Mesothelial cell of epicardium (in vitro differentiated cells): ENCODE measurements at regions not wholly inside any gene's neighbourhood (a gene's known extent, or its start where the extent isn't known, plus 50 kb on each side); places are given as distances from the start of the nearest gene placed in this dataset.

Experiments used
- DNase-seq, 2 experiments: peaks; one replicate each; pipeline ENCODE4 v3.0.0; 2021; ENCODE audit warnings: low spot score in 2 of 2; ENCODE audit not compliant: unreplicated experiment in 2 of 2
- H3K27ac Mint-ChIP-seq: 2 replicates; pipeline ENCODE4 v1.8.0; 2021; ENCODE audit warnings: mixed read lengths
- H3K27me3 Mint-ChIP-seq: 2 replicates; pipeline ENCODE4 v1.8.0; 2021; ENCODE audit warnings: low read depth, mixed read lengths
- H3K36me3 Mint-ChIP-seq: 2 replicates; pipeline ENCODE4 v1.8.0; 2021; ENCODE audit warnings: mixed read lengths
- H3K4me1 Mint-ChIP-seq: 2 replicates; pipeline ENCODE4 v1.8.0; 2021; ENCODE audit warnings: mixed read lengths
- H3K4me3 Mint-ChIP-seq: 2 replicates; pipeline ENCODE4 v1.8.0; 2021; ENCODE audit warnings: mild to moderate bottlenecking, moderate library complexity, mixed read lengths
- H3K9me3 Mint-ChIP-seq: 2 replicates; pipeline ENCODE4 v1.8.0; 2021; ENCODE audit warnings: mixed read lengths
- CTCF ChIP-seq: fragments of 200-600 bp; sonication (generic); IDR thresholded peaks from one replicate; pipeline ENCODE4 v1.5.0; 2021; ENCODE audit warnings: antibody characterized with exemption; ENCODE audit not compliant: unreplicated experiment

GRCh38 chr14:96722736-96723135 lies 74.4 kb upstream of the VRK1 start:
- no peak overlapping the region for H3K27ac Mint-ChIP-seq
- H3K9me3 Mint-ChIP-seq, result peaks cover 13% of the 10 kb centered on the region
- no peak for DNase-seq
- peaks cover 10% of the 10 kb centered on the region for H3K27me3 Mint-ChIP-seq
- no peaks in the 10 kb centered on the region for H3K36me3 Mint-ChIP-seq
- no peak for TF ChIP-seq CTCF
- no peaks in the 10 kb centered on the region for H3K4me1 Mint-ChIP-seq
- H3K4me3 Mint-ChIP-seq, result no peak overlapping the region

GRCh38 chr14:96723946-96724345 lies 73.2 kb upstream of the VRK1 start:
- no peaks in the 10 kb centered on the region for H3K36me3 Mint-ChIP-seq
- peaks cover 13% of the 10 kb centered on the region for H3K9me3 Mint-ChIP-seq

GRCh38 chr14:96725232-96725631 lies 72.0 kb upstream of the VRK1 start:
- DNase-seq, result no peak
- H3K27ac Mint-ChIP-seq, result no peak overlapping the region
- TF ChIP-seq CTCF, result no peak
- no peaks in the 10 kb centered on the region for H3K4me1 Mint-ChIP-seq
- H3K9me3 Mint-ChIP-seq, result peaks cover 13% of the 10 kb centered on the region
- no peaks in the 10 kb centered on the region for H3K36me3 Mint-ChIP-seq
- peaks cover 15% of the 10 kb centered on the region for H3K27me3 Mint-ChIP-seq
- H3K4me3 Mint-ChIP-seq, result no peak overlapping the region

More at GRCh38 chr14:96723946-96724345, 73.2 kb upstream of the VRK1 start:
- H3K27me3 Mint-ChIP-seq, result peaks cover 14% of the 10 kb centered on the region
- H3K4me1 Mint-ChIP-seq, result no peaks in the 10 kb centered on the region
- DNase-seq, result no peak
- no peak for TF ChIP-seq CTCF
- no peak overlapping the region for H3K4me3 Mint-ChIP-seq
- no peak overlapping the region for H3K27ac Mint-ChIP-seq

- peaks cover 14% of the 10 kb centered on the region for H3K27me3 Mint-ChIP-seq
- peaks cover 13% of the 10 kb centered on the region for H3K9me3 Mint-ChIP-seq
Observed at GRCh38 chr14:96727073-96727472, 70.1 kb upstream of the VRK1 start.

GRCh38 chr14:96727491-96727890 lies 69.7 kb upstream of the VRK1 start:
- Mint-ChIP-seq H3K27ac (no peak overlapping the region), H3K27me3 (peaks cover 14% of the 10 kb centered on the region), H3K9me3 (peaks cover 13% of the 10 kb centered on the region), H3K36me3 (no peaks in the 10 kb centered on the region), H3K4me1 (no peaks in the 10 kb centered on the region), H3K4me3 (no peak overlapping the region)
- DNase-seq, result no peak
- no peak for TF ChIP-seq CTCF

More at GRCh38 chr14:96727073-96727472, 70.1 kb upstream of the VRK1 start:
- Mint-ChIP-seq H3K4me3 (no peak overlapping the region), H3K36me3 (no peaks in the 10 kb centered on the region), H3K27ac (no peak overlapping the region), H3K4me1 (no peaks in the 10 kb centered on the region)
- TF ChIP-seq CTCF, result no peak
- no peak for DNase-seq
